Activated CD4-positive, alpha-beta memory T cell treated with anti-CD3 and anti-CD28 coated beads, Interleukin-2, amount 10 ng/mL, durations not matched to agents 7 days and 5 days (primary cell): ENCODE measurements at regions not wholly inside any gene's neighbourhood (a gene's known extent, or its start where the extent isn't known, plus 50 kb on each side); places are given as distances from the start of the nearest gene placed in this dataset.

Source experiments
- CTCF ChIA-PET: fragments of 350-600 bp; sonication (Branson Sonifier 250); formaldehyde crosslinking; loops from one replicate; lab custom pipeline; 2021; ENCODE audit warnings: antibody characterized with exemption, inconsistent platforms; lab: Charles Lee
- POLR2A ChIA-PET: fragments of 350-600 bp; sonication (Branson Sonifier 250); formaldehyde crosslinking; loops from one replicate; lab custom pipeline; 2021; ENCODE audit warnings: antibody characterized with exemption; lab: Charles Lee
- DNase-seq: peaks from one replicate; pipeline ENCODE4 v3.0.0-alpha.2; 2020
- H3K27ac Mint-ChIP-seq: one replicate; pipeline ENCODE4 v1.8.0; 2021; ENCODE audit warnings: mild to moderate bottlenecking, mixed read lengths
- H3K27me3 Mint-ChIP-seq: one replicate; pipeline ENCODE4 v1.8.0; 2021; ENCODE audit warnings: mixed read lengths
- H3K36me3 Mint-ChIP-seq: one replicate; pipeline ENCODE4 v1.8.0; 2021; ENCODE audit warnings: low read depth, mixed read lengths
- H3K4me1 Mint-ChIP-seq: one replicate; pipeline ENCODE4 v1.8.0; 2021; ENCODE audit warnings: mixed read lengths
- H3K4me3 Mint-ChIP-seq: one replicate; pipeline ENCODE4 v1.8.0; 2021; ENCODE audit warnings: mild to moderate bottlenecking, mixed read lengths
- H3K9me3 Mint-ChIP-seq: one replicate; pipeline ENCODE4 v1.8.0; 2021; ENCODE audit warnings: mixed read lengths

GRCh38 chr13:36567485-36567884, 106.3 kb upstream of the SERTM1 start:
- no peaks in the 10 kb centered on the region for H3K4me1 Mint-ChIP-seq
- DNase-seq, result no peak
- H3K27ac Mint-ChIP-seq, result no peak overlapping the region
- POLR2A ChIA-PET, result no interaction called here
- H3K9me3 Mint-ChIP-seq, result no peaks in the 10 kb centered on the region
- CTCF ChIA-PET, result no interaction called here
- no peaks in the 10 kb centered on the region for H3K36me3 Mint-ChIP-seq
- no peaks in the 10 kb centered on the region for H3K27me3 Mint-ChIP-seq
- H3K4me3 Mint-ChIP-seq, result no peak overlapping the region

GRCh38 chr13:36570489-36570888, 103.3 kb upstream of the SERTM1 start:
- Mint-ChIP-seq H3K4me1 (no peaks in the 10 kb centered on the region), H3K9me3 (no peaks in the 10 kb centered on the region), H3K4me3 (no peak overlapping the region), H3K36me3 (no peaks in the 10 kb centered on the region), H3K27ac (no peak overlapping the region), H3K27me3 (no peaks in the 10 kb centered on the region)
- ChIA-PET CTCF (no interaction called here), POLR2A (no interaction called here)
- no peak for DNase-seq

- H3K4me3 Mint-ChIP-seq, result no peak overlapping the region
- no peaks in the 10 kb centered on the region for H3K36me3 Mint-ChIP-seq
- ChIA-PET CTCF (no interaction called here), POLR2A (no interaction called here)
- no peaks in the 10 kb centered on the region for H3K9me3 Mint-ChIP-seq
- H3K27me3 Mint-ChIP-seq, result no peaks in the 10 kb centered on the region
- no peak overlapping the region for H3K27ac Mint-ChIP-seq
- no peak for DNase-seq
- H3K4me1 Mint-ChIP-seq, result no peaks in the 10 kb centered on the region
These were observed 102.4 kb upstream of the SERTM1 start for GRCh38 chr13:36571444-36571843.

GRCh38 chr13:36582977-36583376, 90.8 kb upstream of the SERTM1 start:
- DNase-seq, result no peak
- CTCF ChIA-PET, result no interaction called here
- H3K9me3 Mint-ChIP-seq, result no peaks in the 10 kb centered on the region
- H3K4me1 Mint-ChIP-seq, result no peaks in the 10 kb centered on the region
- H3K27me3 Mint-ChIP-seq, result peaks cover 3% of the 10 kb centered on the region
- POLR2A ChIA-PET, result no interaction called here
- no peak overlapping the region for H3K27ac Mint-ChIP-seq
- H3K36me3 Mint-ChIP-seq, result no peaks in the 10 kb centered on the region
- H3K4me3 Mint-ChIP-seq, result no peak overlapping the region

- no peak overlapping the region for H3K4me3 Mint-ChIP-seq
- ChIA-PET POLR2A (no interaction called here), CTCF (no interaction called here)
- H3K27me3 Mint-ChIP-seq, result no peaks in the 10 kb centered on the region
- H3K36me3 Mint-ChIP-seq, result no peaks in the 10 kb centered on the region
- H3K4me1 Mint-ChIP-seq, result no peaks in the 10 kb centered on the region
- H3K9me3 Mint-ChIP-seq, result no peaks in the 10 kb centered on the region
- H3K27ac Mint-ChIP-seq, result no peak overlapping the region
- DNase-seq, result no peak
These were observed 74.2 kb upstream of the SERTM1 start for GRCh38 chr13:36599641-36600040.

- CTCF ChIA-PET, result no interaction called here
- Mint-ChIP-seq H3K4me3 (no peak overlapping the region), H3K27ac (no peak overlapping the region), H3K9me3 (no peaks in the 10 kb centered on the region), H3K27me3 (no peaks in the 10 kb centered on the region), H3K4me1 (no peaks in the 10 kb centered on the region), H3K36me3 (no peaks in the 10 kb centered on the region)
- no peak for DNase-seq
- POLR2A ChIA-PET, result no interaction called here
These were observed 72.6 kb upstream of the SERTM1 start for GRCh38 chr13:36601186-36601585.

- ChIA-PET POLR2A (no interaction called here), CTCF (no interaction called here)
- no peaks in the 10 kb centered on the region for H3K4me1 Mint-ChIP-seq
- no peaks in the 10 kb centered on the region for H3K9me3 Mint-ChIP-seq
- no peak for DNase-seq
- H3K4me3 Mint-ChIP-seq, result no peak overlapping the region
- H3K36me3 Mint-ChIP-seq, result no peaks in the 10 kb centered on the region
- H3K27me3 Mint-ChIP-seq, result no peaks in the 10 kb centered on the region
- no peak overlapping the region for H3K27ac Mint-ChIP-seq
These were observed 67.8 kb upstream of the SERTM1 start for GRCh38 chr13:36606060-36606459.

- Mint-ChIP-seq H3K36me3 (no peaks in the 10 kb centered on the region), H3K27me3 (no peaks in the 10 kb centered on the region), H3K27ac (no peak overlapping the region), H3K4me3 (no peak overlapping the region), H3K9me3 (no peaks in the 10 kb centered on the region), H3K4me1 (no peaks in the 10 kb centered on the region)
- POLR2A ChIA-PET, result no interaction called here
- CTCF ChIA-PET, result no interaction called here
- DNase-seq, result no peak
These were observed 65.3 kb upstream of the SERTM1 start for GRCh38 chr13:36608474-36608873.

GRCh38 chr13:36612230-36612629, 61.6 kb upstream of the SERTM1 start:
- no peak for DNase-seq
- Mint-ChIP-seq H3K4me1 (no peaks in the 10 kb centered on the region), H3K9me3 (no peaks in the 10 kb centered on the region), H3K36me3 (no peaks in the 10 kb centered on the region), H3K27me3 (no peaks in the 10 kb centered on the region), H3K4me3 (no peak overlapping the region), H3K27ac (no peak overlapping the region)
- ChIA-PET POLR2A (no interaction called here), CTCF (no interaction called here)

GRCh38 chr13:36616706-36617105, 57.1 kb upstream of the SERTM1 start:
- no peaks in the 10 kb centered on the region for H3K27me3 Mint-ChIP-seq
- CTCF ChIA-PET, result no interaction called here
- no peaks in the 10 kb centered on the region for H3K36me3 Mint-ChIP-seq
- POLR2A ChIA-PET, result no interaction called here
- H3K27ac Mint-ChIP-seq, result no peak overlapping the region
- no peaks in the 10 kb centered on the region for H3K9me3 Mint-ChIP-seq
- H3K4me3 Mint-ChIP-seq, result no peak overlapping the region
- H3K4me1 Mint-ChIP-seq, result no peaks in the 10 kb centered on the region
- DNase-seq, result no peak

GRCh38 chr13:36619535-36619934, 54.3 kb upstream of the SERTM1 start:
- Mint-ChIP-seq H3K4me1 (no peaks in the 10 kb centered on the region), H3K27me3 (no peaks in the 10 kb centered on the region), H3K4me3 (no peak overlapping the region), H3K9me3 (no peaks in the 10 kb centered on the region), H3K27ac (no peak overlapping the region), H3K36me3 (no peaks in the 10 kb centered on the region)
- POLR2A ChIA-PET, result no interaction called here
- DNase-seq, result no peak
- CTCF ChIA-PET, result no interaction called here
